IMR-90 (cell line): ENCODE measurements at regions not wholly inside any gene's neighbourhood (a gene's known extent, or its start where the extent isn't known, plus 50 kb on each side); places are given as distances from the start of the nearest gene placed in this dataset.
A peak's percentile ranks its signal among the peaks of the same experiment; 100 is the strongest.

Source experiments
- ATAC-seq: fragments of 200-7000 bp; cut with Tn5 transposase; 2 replicates; pipeline ENCODE4 v1.9.1; 2020; ENCODE audit warnings: low read depth, mild to moderate bottlenecking, moderate library complexity
- BruUV-seq: library from RNA; stranded (reverse); fragments of 400-500 nt; replicated peaks from 2 replicates; lab custom pipeline; 2021; lab: Mats Ljungman, UMichigan
- CTCF ChIA-PET: fragments of 300-600 bp; formaldehyde crosslinking; extraction: SDS; loops from one replicate; lab custom pipeline; 2021; ENCODE audit warnings: antibody characterized with exemption; lab: Yijun Ruan, JAX
- POLR2A ChIA-PET: fragments of 300-600 bp; sonication (Branson Sonifier 250); formaldehyde crosslinking; loops from one replicate; lab custom pipeline; 2022; ENCODE audit warnings: antibody characterized with exemption; ENCODE audit not compliant: unreplicated experiment; lab: Charles Lee
- DNase-seq: peaks from one replicate; pipeline ENCODE4 v3.0.0; 2013
- H2AFZ ChIP-seq: replicated peaks from 2 replicates; pipeline ENCODE3; 2013; ENCODE audit warnings: low read length, mild to moderate bottlenecking; ENCODE audit not compliant: poor library complexity
- H2AK5ac ChIP-seq: 2 replicates; pipeline ENCODE4 v1.6.1; 2013; ENCODE audit warnings: low read depth, low read length, inconsistent platforms
- H2AK9ac ChIP-seq: replicated peaks from 2 replicates; pipeline ENCODE3; 2013; ENCODE audit warnings: mild to moderate bottlenecking, low read depth, low read length, moderate library complexity; ENCODE audit not compliant: poor library complexity
- H2BK120ac ChIP-seq: 2 replicates; pipeline ENCODE4 v1.6.1; 2013; ENCODE audit warnings: low read depth, low read length, inconsistent platforms
- H2BK15ac ChIP-seq: 3 replicates; pipeline ENCODE4 v1.6.1; 2013; ENCODE audit warnings: low read depth, low read length, inconsistent platforms
- H2BK20ac ChIP-seq: 2 replicates; pipeline ENCODE4 v1.6.1; 2013; ENCODE audit warnings: low read depth, mild to moderate bottlenecking, inconsistent platforms, low read length, moderate library complexity
- H2BK5ac ChIP-seq: 2 replicates; pipeline ENCODE4 v1.6.1; 2013; ENCODE audit warnings: mild to moderate bottlenecking, low read depth, low read length, inconsistent platforms; ENCODE audit not compliant: poor library complexity, severe bottlenecking
- H3K14ac ChIP-seq: replicated peaks from 2 replicates; pipeline ENCODE4 v1.6.1; 2013; ENCODE audit warnings: low read depth, low read length, inconsistent platforms
- H3K18ac ChIP-seq: 2 replicates; pipeline ENCODE4 v1.6.1; 2013; ENCODE audit warnings: low read depth, low read length, control low read depth
- H3K23ac ChIP-seq: 2 replicates; pipeline ENCODE4 v1.6.1; 2013; ENCODE audit warnings: low read depth, low read length, inconsistent platforms
- H3K27ac ChIP-seq: 2 replicates; pipeline ENCODE4 v1.5.1; 2013; ENCODE audit warnings: mild to moderate bottlenecking, control low read depth, low read length; ENCODE audit not compliant: insufficient read depth
- H3K27me3 ChIP-seq: 2 replicates; pipeline ENCODE4 v1.6.1; 2013; ENCODE audit warnings: low read length; ENCODE audit not compliant: control insufficient read depth, insufficient read depth
- H3K36me3 ChIP-seq: 2 replicates; pipeline ENCODE4 v1.6.1; 2013; ENCODE audit warnings: low read length, mixed read lengths; ENCODE audit not compliant: control insufficient read depth, insufficient read depth
- H3K4ac ChIP-seq: 2 replicates; pipeline ENCODE4 v1.6.1; 2013; ENCODE audit warnings: low read depth, low read length, inconsistent platforms
- H3K4me1 ChIP-seq: 2 replicates; pipeline ENCODE4 v1.6.1; 2013; ENCODE audit warnings: low read length, mixed read lengths; ENCODE audit not compliant: control insufficient read depth, insufficient read depth
- H3K4me2 ChIP-seq: 2 replicates; pipeline ENCODE4 v1.6.1; 2013; ENCODE audit warnings: low read depth, mild to moderate bottlenecking, control low read depth, low read length, moderate library complexity
- H3K4me3 ChIP-seq: 2 replicates; pipeline ENCODE4 v1.5.1; 2013; ENCODE audit warnings: low read depth, mild to moderate bottlenecking, control low read depth, low read length, moderate library complexity; ENCODE audit not compliant: insufficient read depth
- H3K56ac ChIP-seq: 2 replicates; pipeline ENCODE4 v1.6.1; 2013; ENCODE audit warnings: low read length, inconsistent platforms; ENCODE audit not compliant: insufficient read depth; ENCODE audit errors: extremely low read depth
- H3K79me1 ChIP-seq, 2 experiments: 2 replicates each; pipeline ENCODE4 v1.6.1; 2013; ENCODE audit warnings: low read length in 2 of 2, inconsistent platforms in 1 of 2, low read depth in 1 of 2
- H3K9ac ChIP-seq: 2 replicates; pipeline ENCODE4 v1.6.1; 2013; ENCODE audit warnings: low read depth, low read length, control low read depth
- H3K9me1 ChIP-seq: 2 replicates; pipeline ENCODE4 v1.6.1; 2013; ENCODE audit warnings: low read length, inconsistent platforms; ENCODE audit not compliant: insufficient read depth
- H3K9me3 ChIP-seq: 2 replicates; pipeline ENCODE4 v1.6.1; 2013; ENCODE audit warnings: low read length; ENCODE audit not compliant: control insufficient read depth, insufficient read depth
- H4K20me1 ChIP-seq: 2 replicates; pipeline ENCODE4 v1.6.1; 2013; ENCODE audit warnings: low read length, inconsistent platforms; ENCODE audit not compliant: insufficient read depth
- H4K5ac ChIP-seq: 2 replicates; pipeline ENCODE4 v1.6.1; 2013; ENCODE audit warnings: mild to moderate bottlenecking, low read depth, low read length, control low read depth
- H4K8ac ChIP-seq, 2 experiments: 2 replicates each; pipeline ENCODE4 v1.6.1; 2013; ENCODE audit warnings: low read depth in 2 of 2, low read length in 2 of 2, control low read depth in 1 of 2, inconsistent platforms in 1 of 2
- H4K91ac ChIP-seq: 2 replicates; pipeline ENCODE4 v1.6.1; 2013; ENCODE audit warnings: low read depth, low read length, inconsistent platforms; ENCODE audit not compliant: insufficient read depth
- BHLHE40 ChIP-seq: fragments of 150-350 bp; IDR thresholded peaks from 2 replicates; pipeline ENCODE4 v1.6.1; 2016; ENCODE audit warnings: mild to moderate bottlenecking, low read depth, low read length
- CEBPB ChIP-seq: IDR thresholded peaks from 2 replicates; pipeline ENCODE4 v1.6.1; 2012; ENCODE audit warnings: low read depth, low read length, improper control_type of control experiment
- CHD1 ChIP-seq: IDR thresholded peaks from 2 replicates; pipeline ENCODE4 v1.6.1; 2012; ENCODE audit warnings: low read depth, low read length, improper control_type of control experiment
- FOS ChIP-seq: fragments of 150-350 bp; IDR thresholded peaks from 2 replicates; pipeline ENCODE4 v1.6.1; 2016; ENCODE audit warnings: low read depth, low read length
- MAFK ChIP-seq: IDR thresholded peaks from 2 replicates; pipeline ENCODE4 v1.6.1; 2012; ENCODE audit warnings: low read depth, low read length, improper control_type of control experiment
- MAZ ChIP-seq: IDR thresholded peaks from 2 replicates; pipeline ENCODE4 v1.6.1; 2012; ENCODE audit warnings: low read depth, mild to moderate bottlenecking, low read length, improper control_type of control experiment, moderate library complexity, borderline replicate concordance
- MXI1 ChIP-seq: IDR thresholded peaks from 2 replicates; pipeline ENCODE4 v1.6.1; 2012; ENCODE audit warnings: low read depth, mild to moderate bottlenecking, low read length, moderate library complexity, borderline replicate concordance
- NFE2L2 ChIP-seq: fragments of 150-350 bp; IDR thresholded peaks from 2 replicates; pipeline ENCODE4 v1.6.1; 2016; ENCODE audit warnings: low read depth, mild to moderate bottlenecking, low read length
- POLR2A ChIP-seq: IDR thresholded peaks from 2 replicates; pipeline ENCODE4 v1.6.1; 2012; ENCODE audit warnings: mild to moderate bottlenecking, low read depth, low read length
- RAD21 ChIP-seq: IDR thresholded peaks from 2 replicates; pipeline ENCODE4 v1.6.1; 2012; ENCODE audit warnings: low read length, improper control_type of control experiment
- RCOR1 ChIP-seq: IDR thresholded peaks from 2 replicates; pipeline ENCODE4 v1.6.1; 2012; ENCODE audit warnings: mild to moderate bottlenecking, low read length, improper control_type of control experiment; ENCODE audit not compliant: insufficient replicate concordance
- RFX5 ChIP-seq: IDR thresholded peaks from 2 replicates; pipeline ENCODE4 v1.8.0; 2012; ENCODE audit warnings: low read depth, mild to moderate bottlenecking, low read length, moderate library complexity
- SMC3 ChIP-seq: fragments of 150-350 bp; IDR thresholded peaks from 2 replicates; pipeline ENCODE4 v1.6.1; 2016; ENCODE audit warnings: low read depth, mild to moderate bottlenecking, antibody characterized with exemption, low read length, moderate library complexity
- whole genome bisulfite sequencing, 2 experiments: methylation state at CpG; one replicate each; pipeline versions ENCODE4 v1.1.5 to v1.1.7; 2013; ENCODE audit warnings: missing lambda C conversion rate in 2 of 2; ENCODE audit not compliant: insufficient read length in 1 of 2; ENCODE audit errors: extremely low coverage in 2 of 2; 5-methylcytosine and 5-hydroxymethylcytosine counted together
- dilution Hi-C: fragments of 300-500 bp; cut with HindIII; formaldehyde crosslinking; loops from one replicate; pipeline ENCODE4 v1.14.3; 2018; ENCODE audit warnings: low sequenced_read_pairs; ENCODE audit not compliant: unreplicated experiment
- in situ Hi-C: fragments of 300-500 bp; cut with MboI; formaldehyde crosslinking; loops from 3 replicates; pipeline ENCODE4 v1.14.3; 2019; ENCODE audit warnings: low sequenced_read_pairs, inconsistent platforms, mixed read lengths
- intact Hi-C: fragments of 100-400 bp; cut with micrococcal nuclease; formaldehyde crosslinking; loops from 2 replicates; pipeline ENCODE4 v1.10.0; 2022
- TF ChIP-seq, protein P1 (sequence below): fragments of 150-350 bp; IDR thresholded peaks from 2 replicates; pipeline ENCODE4 v1.6.1; 2017; ENCODE audit warnings: mild to moderate bottlenecking, antibody characterized with exemption, low read length, low read depth
- TF ChIP-seq, protein P2 (sequence below): conservative IDR thresholded peaks from 2 replicates; pipeline ENCODE4 v1.5.1; 2012; ENCODE audit warnings: mild to moderate bottlenecking, low read depth, low read length, improper control_type of control experiment
- TF ChIP-seq, protein P3 (sequence below): fragments of 150-350 bp; IDR thresholded peaks from 2 replicates; pipeline ENCODE4 v1.6.1; 2016; ENCODE audit warnings: low read depth, mild to moderate bottlenecking, low read length, moderate library complexity, borderline replicate concordance

- H3K14ac ChIP-seq, result no peak overlapping the region
- no peak overlapping the region for H3K23ac ChIP-seq
- no peak overlapping the region for H2AK5ac ChIP-seq
- H3K4me1 ChIP-seq, result no peaks in the 10 kb centered on the region
- peaks cover 11% of the 10 kb centered on the region for H3K9me3 ChIP-seq
- H3K18ac ChIP-seq, result no peak overlapping the region
- H2BK20ac ChIP-seq, result no peak overlapping the region
- in situ Hi-C loops, result no loop called here
- no peak overlapping the region for H3K27ac ChIP-seq
- no peak overlapping the region for H4K8ac ChIP-seq
- H3K4ac ChIP-seq, result no peak overlapping the region
- DNase-seq (no peak), ATAC-seq (no peak)
- peak overlapping the region; percentile 15 for H2AFZ ChIP-seq
- 20% methylated on average over 3 of the region's 4 CpGs; no CpG with 5 or more reads in 1 of the 2 experiments for WGBS, 2 experiments
- no peak overlapping the region for H3K9ac ChIP-seq
- no TSS peak for BruUV-seq
- ChIA-PET POLR2A (no interaction called here), CTCF (no interaction called here)
- intact Hi-C loops, result no loop called here
- H4K5ac ChIP-seq, result no peak overlapping the region
- H4K91ac ChIP-seq, result no peak overlapping the region
- H3K79me1 ChIP-seq, result no peaks in the 10 kb centered on the region
- dilution Hi-C loops, result no loop called here
- H3K4me3 ChIP-seq, result no peak overlapping the region
- no peak overlapping the region for H2AK9ac ChIP-seq
- H2BK15ac ChIP-seq, result no peak overlapping the region
- no peaks in the 10 kb centered on the region for H3K27me3 ChIP-seq
- TF ChIP-seq FOS (no peak), CEBPB (no peak), RAD21 (no peak), MAZ (no peak), POLR2A (no peak), BHLHE40 (no peak), RFX5 (no peak), MXI1 (no peak), CHD1 (no peak), RCOR1 (no peak), NFE2L2 (no peak), MAFK (no peak), SMC3 (no peak)
- TF ChIP-seq, protein P1, sequence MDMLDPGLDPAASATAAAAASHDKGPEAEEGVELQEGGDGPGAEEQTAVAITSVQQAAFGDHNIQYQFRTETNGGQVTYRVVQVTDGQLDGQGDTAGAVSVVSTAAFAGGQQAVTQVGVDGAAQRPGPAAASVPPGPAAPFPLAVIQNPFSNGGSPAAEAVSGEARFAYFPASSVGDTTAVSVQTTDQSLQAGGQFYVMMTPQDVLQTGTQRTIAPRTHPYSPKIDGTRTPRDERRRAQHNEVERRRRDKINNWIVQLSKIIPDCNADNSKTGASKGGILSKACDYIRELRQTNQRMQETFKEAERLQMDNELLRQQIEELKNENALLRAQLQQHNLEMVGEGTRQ, result no peak
- TF ChIP-seq, protein P2, sequence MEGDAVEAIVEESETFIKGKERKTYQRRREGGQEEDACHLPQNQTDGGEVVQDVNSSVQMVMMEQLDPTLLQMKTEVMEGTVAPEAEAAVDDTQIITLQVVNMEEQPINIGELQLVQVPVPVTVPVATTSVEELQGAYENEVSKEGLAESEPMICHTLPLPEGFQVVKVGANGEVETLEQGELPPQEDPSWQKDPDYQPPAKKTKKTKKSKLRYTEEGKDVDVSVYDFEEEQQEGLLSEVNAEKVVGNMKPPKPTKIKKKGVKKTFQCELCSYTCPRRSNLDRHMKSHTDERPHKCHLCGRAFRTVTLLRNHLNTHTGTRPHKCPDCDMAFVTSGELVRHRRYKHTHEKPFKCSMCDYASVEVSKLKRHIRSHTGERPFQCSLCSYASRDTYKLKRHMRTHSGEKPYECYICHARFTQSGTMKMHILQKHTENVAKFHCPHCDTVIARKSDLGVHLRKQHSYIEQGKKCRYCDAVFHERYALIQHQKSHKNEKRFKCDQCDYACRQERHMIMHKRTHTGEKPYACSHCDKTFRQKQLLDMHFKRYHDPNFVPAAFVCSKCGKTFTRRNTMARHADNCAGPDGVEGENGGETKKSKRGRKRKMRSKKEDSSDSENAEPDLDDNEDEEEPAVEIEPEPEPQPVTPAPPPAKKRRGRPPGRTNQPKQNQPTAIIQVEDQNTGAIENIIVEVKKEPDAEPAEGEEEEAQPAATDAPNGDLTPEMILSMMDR, result no peak
- TF ChIP-seq, protein P3, sequence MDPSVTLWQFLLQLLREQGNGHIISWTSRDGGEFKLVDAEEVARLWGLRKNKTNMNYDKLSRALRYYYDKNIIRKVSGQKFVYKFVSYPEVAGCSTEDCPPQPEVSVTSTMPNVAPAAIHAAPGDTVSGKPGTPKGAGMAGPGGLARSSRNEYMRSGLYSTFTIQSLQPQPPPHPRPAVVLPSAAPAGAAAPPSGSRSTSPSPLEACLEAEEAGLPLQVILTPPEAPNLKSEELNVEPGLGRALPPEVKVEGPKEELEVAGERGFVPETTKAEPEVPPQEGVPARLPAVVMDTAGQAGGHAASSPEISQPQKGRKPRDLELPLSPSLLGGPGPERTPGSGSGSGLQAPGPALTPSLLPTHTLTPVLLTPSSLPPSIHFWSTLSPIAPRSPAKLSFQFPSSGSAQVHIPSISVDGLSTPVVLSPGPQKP, result no peak
- H3K36me3 ChIP-seq, result no peaks in the 10 kb centered on the region
- no peak overlapping the region for H3K4me2 ChIP-seq
- no peak overlapping the region for H3K56ac ChIP-seq
- H4K20me1 ChIP-seq, result no peaks in the 10 kb centered on the region
- H3K9me1 ChIP-seq, result no peaks in the 10 kb centered on the region
- no peak overlapping the region for H2BK120ac ChIP-seq
- H2BK5ac ChIP-seq, result no peak overlapping the region
Measured at GRCh38 chr3:690770-691169, 402.1 kb upstream of the CNTN6 start.
